ENCODE measurements at regions not wholly inside any gene's neighbourhood (a gene's known extent, or its start where the extent isn't known, plus 50 kb on each side); places are given as distances from the start of the nearest gene placed in this dataset.

GRCh38 chr3:31462050-31462569 lies 70.6 kb upstream of the STT3B start:
- TF ChIP-seq CTCF (IDR thresholded peaks at IDR 0.05; ENCODE audit: low read depth, low read length) (peak; percentile 15), POLR2A (IDR thresholded peaks at IDR 0.05; ENCODE audit: extremely low read depth, insufficient read length) (no peak), MYC (IDR thresholded peaks at IDR 0.05; ENCODE audit: low read depth, low read length) (no peak; the same call in 1 of the 2 replicates), MAX (IDR thresholded peaks at IDR 0.05; ENCODE audit: low read depth, low read length) (no peak)
